GM21526 (cell line): ENCODE measurements at regions not wholly inside any gene's neighbourhood (a gene's known extent, or its start where the extent isn't known, plus 50 kb on each side); places are given as distances from the start of the nearest gene placed in this dataset.

Source experiments
- ATAC-seq: cut with Tn5 transposase; IDR thresholded peaks from one replicate; pipeline ENCODE4 v1.9.1; 2021; ENCODE audit warnings: moderate library complexity; ENCODE audit not compliant: unreplicated experiment, low FRiP score

DNA sequence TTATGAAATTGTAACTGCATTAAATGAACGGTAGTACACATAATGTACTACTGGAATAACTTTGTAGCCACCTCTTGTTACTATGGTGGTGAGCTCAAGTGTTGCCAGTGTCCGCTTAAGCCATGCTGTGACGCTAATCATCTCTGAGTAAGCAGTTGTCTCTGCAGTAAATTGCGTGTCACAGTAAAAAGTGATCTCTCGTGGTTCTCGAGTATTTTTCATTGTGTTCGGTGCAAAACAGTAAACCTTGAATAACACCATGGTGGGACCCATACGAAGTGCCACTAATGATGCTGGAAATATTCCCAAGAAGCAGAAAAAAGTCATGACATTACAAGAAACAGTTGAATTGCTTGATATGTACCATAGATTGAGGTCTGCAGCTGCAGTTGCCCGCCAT, 524.8 kb downstream of the SOX5 start:
- ATAC-seq: no peak

DNA sequence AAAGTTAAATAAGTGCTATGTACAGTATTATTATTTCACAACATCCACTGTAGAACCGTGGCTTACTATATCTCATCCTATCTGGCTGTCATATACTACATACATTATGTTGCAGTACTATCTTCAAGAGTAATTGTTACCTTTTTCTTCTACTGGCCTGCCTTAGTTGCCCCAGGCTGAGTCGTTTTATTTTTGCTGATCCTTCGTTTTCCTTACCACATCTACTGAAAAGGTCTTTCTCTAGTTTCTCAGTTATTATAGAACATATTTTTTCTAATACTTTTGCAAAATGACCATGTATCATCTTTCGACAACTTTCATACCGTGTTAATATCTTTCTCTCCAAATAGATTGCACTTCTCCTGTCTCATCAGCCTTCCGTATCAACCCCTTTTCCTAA, 523.1 kb downstream of the SOX5 start:
- no peak for ATAC-seq

DNA sequence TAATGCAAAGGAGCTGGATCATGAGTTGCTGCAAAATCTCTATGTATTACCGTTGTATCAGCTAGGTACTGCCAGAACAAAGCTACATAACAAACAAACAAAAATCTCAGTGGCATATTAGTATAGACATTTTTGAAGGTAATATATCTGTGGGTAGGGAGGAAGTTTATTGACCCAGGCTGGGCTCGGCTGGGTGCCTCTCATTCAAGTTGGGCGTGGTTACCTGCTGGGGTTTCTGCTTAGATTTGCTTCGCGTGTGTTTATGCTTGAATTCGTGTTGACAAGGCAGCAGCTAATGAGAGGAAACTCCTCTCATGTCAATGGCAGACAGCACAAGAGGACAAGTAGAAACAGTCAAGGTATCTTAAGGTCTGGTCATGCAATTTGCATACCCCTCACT, 520.7 kb downstream of the SOX5 start:
- ATAC-seq: no peak

DNA sequence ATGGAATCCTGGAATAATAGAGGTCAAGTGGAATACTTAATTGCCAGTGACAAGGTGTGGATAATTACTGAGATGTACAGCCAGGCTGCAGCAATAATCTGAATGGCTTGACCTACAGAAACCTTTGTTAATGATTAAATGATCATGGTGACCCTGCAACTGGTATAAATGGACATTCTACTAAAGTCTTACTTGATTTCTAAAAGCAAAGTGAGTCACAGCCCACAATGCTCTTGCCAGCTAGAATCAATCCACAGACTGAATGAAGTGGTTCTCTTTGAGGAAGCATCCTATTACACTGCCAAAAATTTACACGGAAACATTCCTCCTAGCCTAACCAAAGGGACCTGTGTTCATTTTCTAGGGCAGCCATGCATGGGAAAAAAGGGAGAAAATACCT, 518.5 kb downstream of the SOX5 start:
- ATAC-seq: no peak

DNA sequence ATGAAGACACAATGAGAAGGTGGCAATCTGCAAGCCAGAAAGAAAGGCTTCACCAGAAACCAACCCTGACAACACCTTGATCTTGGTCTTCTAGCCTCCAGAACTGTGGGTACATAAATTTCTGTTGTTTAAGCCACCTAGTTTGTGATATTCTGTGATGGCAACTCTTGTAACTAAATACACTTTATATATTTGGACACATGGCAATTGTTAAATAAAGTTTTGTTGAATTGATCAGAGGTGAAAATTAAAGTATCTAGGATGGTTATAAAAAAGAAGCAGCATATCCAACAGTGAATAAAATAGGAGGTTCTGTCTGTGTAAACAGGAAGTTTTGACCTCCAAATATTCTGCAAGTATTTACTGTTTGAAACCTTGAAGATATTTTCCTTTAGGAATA, 516.3 kb downstream of the SOX5 start:
- ATAC-seq: no peak

DNA sequence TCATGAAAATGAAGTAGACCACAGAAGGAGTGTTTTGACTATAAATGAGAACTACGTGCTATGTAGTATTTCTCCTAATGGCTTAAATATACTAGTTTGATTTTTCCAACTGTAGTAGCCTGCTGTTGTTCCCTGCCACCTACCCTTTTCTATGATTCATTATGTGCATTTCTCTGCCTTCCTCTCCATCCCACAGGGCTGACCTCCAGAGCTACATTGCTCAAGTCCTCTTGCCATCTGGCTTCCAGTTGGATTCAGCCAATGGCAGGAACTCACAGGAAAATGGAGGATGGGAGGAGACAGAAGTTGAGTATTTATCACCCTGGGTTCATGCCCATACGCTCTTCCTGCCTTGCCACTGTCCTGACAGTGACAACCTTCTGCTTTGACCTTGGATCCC, 515.3 kb downstream of the SOX5 start:
- no peak for ATAC-seq

DNA sequence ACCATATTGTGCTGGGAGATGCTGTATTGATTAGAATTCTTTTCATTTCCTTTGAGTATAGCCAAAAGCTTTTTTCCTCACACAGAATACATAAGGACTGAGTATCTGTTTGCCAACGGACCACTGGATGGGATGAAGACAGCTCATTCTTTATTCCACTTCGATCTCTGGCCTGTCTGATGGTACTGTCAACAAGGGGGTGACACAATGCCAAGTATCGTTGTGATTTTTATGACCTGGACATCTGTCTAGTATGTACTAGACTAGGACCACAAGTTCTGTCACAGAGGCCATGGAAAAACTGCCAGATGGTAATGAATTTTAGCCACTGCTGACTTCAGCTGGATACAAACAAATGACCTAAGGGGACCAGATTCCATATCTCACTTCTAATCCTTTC, 502.7 kb downstream of the SOX5 start:
- no peak for ATAC-seq

DNA sequence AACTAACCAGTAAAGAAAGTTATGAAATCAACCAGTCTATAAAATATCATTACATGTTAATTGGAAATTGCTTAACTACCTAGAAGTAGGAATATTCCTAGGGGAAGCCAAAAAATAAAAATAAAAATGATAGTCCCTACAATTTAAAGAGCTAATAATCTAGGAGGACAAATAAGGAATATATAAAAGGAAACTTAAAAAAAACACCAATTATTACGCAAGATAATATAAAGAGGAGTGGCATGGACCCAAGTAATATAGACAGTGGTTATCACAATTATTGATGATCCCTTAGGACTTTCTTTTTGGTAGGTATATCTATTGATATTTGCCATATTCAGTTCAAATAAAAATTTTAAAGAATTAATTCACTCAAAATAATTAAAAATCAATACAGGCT, 498.7 kb downstream of the SOX5 start:
- no peak for ATAC-seq

DNA sequence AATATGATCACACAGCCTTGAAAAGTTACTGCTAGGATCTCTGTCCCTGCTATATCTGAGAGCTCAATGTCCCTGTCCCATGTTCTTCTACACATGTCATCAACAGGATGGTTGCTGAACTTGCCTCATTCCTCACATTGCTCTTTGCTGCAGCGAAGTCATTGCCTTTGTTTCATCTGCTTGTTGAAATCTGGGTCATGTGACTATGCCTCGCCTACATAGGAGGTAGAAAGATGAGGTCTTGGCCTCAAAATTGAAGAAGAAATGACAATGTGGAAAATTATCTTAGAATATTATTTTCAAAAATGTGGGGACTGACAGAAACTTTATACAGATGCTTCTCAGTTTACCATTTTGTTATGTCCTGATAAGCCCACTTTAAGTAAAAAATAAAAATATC, 494.2 kb downstream of the SOX5 start:
- no peak for ATAC-seq

DNA sequence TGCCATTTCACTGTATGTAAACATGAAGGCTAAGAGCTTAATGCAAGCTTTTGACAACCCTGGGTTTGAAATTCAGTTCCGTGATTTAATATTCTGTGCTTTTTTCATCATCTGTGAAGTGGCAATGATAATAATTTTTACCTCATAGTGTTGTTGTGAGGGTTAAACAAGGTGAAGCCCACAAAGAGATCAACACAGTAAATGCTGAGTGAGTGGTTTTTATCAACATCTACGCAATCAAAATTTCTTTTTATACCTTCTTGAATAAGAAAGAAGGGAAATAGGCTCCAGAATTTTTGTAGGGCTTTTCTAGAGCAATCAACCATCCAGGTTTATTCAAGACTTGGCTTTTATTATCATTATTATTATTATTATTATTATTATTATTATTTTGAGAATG, 490.8 kb downstream of the SOX5 start:
- no peak for ATAC-seq

DNA sequence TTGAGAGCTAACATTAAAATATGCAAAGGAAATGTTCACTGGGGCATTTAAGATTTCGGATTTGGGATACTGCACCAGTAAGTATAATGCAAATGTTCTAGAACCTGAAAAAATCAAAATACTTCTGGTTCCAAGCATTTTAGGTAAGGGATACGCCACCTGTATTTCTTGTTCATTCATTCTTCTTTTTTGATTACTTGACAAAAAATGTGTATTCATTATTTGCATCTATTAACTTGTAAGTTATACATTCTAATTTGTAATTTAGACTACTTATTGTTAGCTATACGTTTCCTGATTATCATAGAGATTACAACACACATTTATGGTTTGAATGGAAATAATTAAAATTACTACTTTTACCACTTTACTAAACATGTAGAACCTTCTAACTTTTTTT, 486.9 kb downstream of the SOX5 start:
- ATAC-seq: no peak

DNA sequence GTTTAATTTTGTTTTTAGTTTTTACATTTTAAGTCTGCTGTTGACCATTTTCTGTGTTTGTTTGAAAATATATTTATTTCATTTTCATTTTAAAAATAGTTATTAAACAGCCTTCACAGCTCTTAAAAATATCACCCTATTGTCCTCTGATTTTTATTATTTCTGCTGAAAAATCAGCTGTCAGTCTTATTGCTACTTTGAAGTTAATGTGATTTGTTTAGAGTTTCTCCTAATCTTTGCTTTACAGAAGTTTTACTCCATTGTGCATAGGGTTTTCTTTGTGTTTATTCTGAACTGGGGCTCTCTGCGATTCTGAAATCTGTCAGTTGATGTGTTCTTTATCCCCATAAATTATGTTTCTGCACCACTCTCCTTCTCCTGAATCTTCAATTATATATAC, 486.3 kb downstream of the SOX5 start:
- ATAC-seq: no peak

DNA sequence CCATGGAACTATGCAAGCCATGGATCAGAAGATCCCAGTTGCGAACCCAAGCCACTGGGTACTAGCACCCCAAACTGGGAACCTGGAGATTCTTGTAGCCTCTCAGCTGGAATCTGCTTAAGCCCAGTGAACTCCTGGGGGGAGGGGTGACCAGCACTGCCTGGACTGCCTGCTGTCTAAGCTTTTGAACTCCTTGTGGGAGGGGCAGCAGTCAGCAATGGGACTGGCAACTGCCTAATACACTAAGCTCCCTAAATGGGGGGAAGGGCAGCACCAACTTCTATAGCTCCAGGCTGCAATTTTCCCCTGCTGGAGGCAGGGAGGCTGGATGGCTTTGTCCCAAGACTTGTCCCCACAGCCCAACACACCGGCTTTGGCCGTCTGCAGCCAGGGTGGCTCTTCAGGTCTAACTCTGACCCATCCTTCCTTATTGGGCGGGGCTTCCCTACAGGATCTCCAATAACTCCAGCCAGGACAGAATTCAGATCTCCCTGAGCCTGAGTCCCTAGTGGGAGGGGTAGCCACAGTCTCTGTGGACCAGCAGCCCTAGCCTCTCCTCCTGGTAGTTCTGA, 485.1 kb downstream of the SOX5 start:
- no peak for ATAC-seq

DNA sequence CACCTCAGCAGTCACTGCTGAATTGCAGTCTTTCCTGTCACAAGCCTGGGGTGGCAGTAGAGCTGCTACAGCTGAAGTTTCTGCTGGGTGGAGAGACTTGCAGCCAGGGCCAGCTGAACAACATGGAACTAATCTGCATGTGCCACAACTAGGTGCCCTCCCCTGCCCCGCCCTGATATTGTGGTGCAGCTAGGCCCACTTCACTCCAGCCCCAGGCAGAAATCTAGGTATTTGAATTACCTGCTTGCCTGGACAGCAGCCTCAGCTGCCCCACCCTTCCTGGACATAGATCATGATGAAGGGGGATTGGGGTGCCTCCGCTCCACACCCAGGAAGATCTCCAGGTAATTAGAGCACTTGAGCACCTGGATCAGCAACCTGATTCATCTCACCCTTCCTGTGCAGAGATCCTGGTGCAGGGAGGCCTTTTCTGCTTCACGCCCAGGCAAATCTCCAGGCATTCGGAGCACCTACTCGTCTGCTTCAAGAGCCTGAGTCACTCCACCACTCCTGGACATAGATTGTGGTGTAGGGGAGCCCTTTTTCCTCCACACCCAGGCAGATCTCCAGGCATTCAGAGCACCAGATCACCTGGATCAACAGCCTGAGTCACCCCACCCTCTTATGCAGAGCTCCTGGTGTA, 477.0 kb downstream of the SOX5 start:
- no peak for ATAC-seq

DNA sequence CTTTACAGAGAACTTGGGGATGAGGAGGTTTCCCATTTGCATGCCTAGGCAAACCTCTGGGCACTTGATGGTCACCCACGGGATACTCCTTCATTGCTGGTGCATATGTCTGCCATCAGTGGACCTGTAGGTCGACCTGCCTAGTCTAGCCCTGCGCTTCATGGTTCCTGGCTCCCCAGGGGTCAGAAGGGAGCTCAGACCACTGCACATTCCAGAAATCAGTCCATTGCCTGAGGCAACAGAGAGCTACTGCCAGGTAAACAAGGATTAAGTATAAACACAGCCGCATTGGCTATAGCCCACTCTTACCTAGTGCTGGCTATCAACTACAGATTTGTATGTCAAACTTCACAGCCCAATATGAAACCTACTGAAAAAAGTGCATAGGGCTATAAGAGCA, 476.4 kb downstream of the SOX5 start:
- ATAC-seq: no peak

DNA sequence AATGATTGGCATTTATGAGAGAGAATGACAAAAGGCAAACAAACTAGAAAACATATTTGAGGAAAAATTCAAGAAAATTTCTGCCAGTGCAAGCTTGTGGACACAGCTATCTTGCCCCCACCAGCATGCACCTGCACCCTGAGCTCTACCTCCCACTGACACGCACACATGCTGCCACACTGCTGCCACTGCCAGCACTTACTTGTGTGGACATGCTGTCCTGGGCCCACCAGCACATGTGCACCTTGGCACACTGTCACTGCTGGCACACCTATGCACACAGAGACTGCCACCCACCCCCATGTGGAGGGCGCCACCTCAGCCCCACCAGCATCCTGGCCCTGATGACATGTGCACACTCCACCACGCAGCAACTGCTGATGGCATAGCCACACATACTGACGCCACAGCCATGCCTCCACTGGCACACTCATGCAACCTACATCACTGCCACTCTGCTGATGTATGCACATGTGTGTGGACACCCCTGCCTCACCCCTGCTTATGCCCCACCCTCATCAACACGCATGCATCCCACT, 475.0 kb downstream of the SOX5 start:
- ATAC-seq: no peak
